DMS 273 treated with DMSO at 0.1 percent for 48 hours (cell line): ENCODE measurements at regions not wholly inside any gene's neighbourhood (a gene's known extent, or its start where the extent isn't known, plus 50 kb on each side); places are given as distances from the start of the nearest gene placed in this dataset.

Experiments used
- DNase-seq: peaks from one replicate; lab custom pipeline; 2025; lab: John Stamatoyannopoulos, UW

DNA sequence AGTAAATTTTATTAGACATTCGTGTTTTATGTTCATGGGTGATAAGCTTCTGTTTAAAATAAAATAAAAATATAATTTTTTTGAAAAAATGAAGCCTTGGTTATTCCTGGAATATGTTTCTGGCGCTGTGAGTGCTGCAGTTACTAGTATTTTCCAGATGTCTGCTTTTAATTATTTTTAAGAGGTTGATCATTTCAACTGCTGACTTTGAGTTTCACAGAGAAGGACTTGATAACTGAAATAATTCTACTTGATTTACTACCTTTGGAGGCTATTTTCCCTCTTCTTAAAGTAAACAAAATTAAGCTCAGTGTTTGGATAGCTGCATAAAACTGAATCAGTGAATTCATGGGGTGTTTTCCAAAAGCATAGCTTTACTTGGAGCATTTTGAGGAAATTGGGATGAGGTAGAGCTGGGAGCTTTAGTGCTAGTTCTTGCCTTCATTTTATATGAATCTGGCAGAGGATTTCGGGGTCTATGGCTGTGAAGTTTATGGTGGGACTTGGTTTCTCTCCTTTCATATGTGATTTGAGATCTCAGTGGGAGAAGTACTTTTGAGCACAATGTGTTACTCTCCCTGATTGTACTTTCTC is 666.5 kb downstream of the DCDC2C start:
- no peak for DNase-seq

GRCh38 chr2:4370422-4371090 is 667.2 kb downstream of the DCDC2C start:
- DNase-seq = no peak

GRCh38 chr2:4381049-4381448 is 677.7 kb downstream of the DCDC2C start:
- DNase-seq = no peak

- no peak for DNase-seq
Measured at GRCh38 chr2:4381773-4382172, 678.4 kb downstream of the DCDC2C start.

GRCh38 chr2:4391013-4391412 is 687.6 kb downstream of the DCDC2C start:
- no peak for DNase-seq

- DNase-seq = no peak
Measured at GRCh38 chr2:4404363-4404762, 701.0 kb downstream of the DCDC2C start.

GRCh38 chr2:4408321-4408720 is 704.9 kb downstream of the DCDC2C start:
- DNase-seq = no peak

DNA sequence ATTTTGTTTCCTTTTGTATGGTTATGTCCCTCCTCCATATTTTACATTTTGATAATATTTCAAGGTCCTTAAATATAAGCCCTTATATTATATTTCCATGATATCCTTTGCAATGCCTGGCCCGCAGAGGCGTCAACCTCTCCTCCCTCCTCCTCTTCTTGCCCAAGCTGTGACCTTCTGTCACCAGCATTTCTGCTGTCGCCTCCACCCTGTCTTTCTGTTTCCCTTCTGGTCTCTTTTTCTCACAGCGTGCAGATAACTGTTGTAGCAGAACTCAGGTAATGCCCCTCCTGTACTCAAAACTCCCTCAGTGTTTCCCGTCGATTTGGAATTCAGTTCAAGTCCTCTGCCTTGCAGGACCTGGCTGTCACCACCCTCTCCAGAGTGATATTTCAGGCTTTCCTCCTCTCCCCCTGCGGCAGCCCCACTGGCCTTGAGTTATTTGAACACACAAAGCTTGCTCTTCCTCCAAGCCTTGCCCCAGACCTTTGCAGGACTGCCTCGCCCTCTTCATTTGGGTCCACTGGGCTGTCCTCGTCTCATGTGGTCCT is 709.3 kb downstream of the DCDC2C start:
- DNase-seq = no peak

DNA sequence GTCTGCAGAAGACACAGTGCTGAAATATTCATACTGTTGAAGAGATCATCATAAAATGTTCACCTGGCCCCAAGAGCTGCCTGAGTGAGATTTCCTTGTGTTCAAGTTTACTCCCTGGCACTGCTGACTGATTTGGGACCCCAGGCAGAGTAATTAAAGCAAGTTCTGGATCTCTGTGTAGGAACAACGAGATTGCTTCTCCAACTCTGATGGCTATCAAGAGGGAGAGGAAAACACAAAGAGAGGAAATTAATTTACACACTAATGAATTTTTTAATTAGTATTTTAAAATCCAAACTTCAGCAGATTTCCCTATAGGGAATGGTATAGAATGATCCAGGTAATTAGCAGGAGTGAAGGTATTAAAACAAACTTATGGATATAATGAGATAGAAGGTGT is 711.8 kb downstream of the DCDC2C start:
- DNase-seq = no peak

- DNase-seq = no peak
Measured at GRCh38 chr2:4415810-4416413, 712.5 kb downstream of the DCDC2C start.

DNA sequence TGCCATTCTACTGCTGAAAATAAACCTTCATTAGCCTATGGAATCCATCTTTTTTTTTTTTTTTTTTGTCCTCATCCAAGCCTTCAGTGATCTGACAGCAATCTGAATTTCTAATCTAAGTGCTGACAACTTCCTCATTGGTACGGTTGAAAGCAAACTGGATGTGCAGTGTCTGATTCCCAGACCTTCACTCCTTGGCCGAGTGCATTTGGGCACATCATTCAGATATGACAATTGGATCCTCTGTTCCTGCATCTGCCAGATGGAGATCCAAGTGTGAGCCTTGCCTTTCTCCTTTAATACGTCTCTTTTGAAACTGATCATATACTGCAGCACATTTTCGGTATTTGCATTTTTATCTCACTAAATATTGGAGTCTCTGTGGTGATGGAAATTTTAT is 713.1 kb downstream of the DCDC2C start:
- no peak for DNase-seq

- no peak for DNase-seq
Measured at GRCh38 chr2:4417771-4418170, 714.4 kb downstream of the DCDC2C start.

- DNase-seq = no peak
Measured at GRCh38 chr2:4420032-4420431, 716.7 kb downstream of the DCDC2C start.

DNA sequence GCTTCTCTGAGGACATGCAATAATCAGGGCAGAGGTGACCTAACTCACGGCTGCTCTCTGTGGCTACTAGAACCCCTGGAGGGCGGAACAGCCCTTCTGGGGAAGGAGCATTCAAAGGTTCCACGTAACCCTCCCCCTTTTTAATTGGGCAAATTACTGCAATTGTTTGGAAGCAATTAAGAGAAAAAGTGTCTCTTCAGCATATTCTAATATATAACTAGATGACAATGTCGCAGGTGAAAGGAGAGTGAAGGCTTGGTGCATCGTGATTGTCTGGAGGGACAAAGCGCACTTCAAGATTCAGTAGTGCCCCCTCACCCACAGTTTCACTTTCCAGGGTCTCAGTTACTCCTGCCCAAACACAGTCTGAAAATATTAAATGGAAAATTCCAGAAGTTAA is 720.8 kb downstream of the DCDC2C start:
- no peak for DNase-seq

DNA sequence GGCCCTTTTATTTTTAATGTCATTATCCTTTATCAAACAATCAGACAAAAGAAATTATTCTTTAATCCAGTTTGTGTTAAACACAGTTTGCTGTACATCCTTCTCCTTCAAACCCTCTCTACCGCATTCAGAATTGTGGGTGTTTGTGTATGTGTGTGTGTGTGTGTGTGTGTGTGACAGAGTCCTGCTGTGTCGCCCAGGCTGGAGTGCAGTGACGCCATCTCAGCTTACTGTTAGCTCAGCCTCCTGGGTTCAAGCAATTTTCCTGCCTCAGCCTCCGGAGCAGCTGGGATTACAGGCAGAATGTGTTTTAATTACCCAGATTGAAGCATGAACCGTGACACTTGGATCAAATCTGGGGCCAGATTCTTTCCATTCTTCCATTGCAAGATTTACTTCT is 723.7 kb downstream of the DCDC2C start:
- DNase-seq = no peak

DNA sequence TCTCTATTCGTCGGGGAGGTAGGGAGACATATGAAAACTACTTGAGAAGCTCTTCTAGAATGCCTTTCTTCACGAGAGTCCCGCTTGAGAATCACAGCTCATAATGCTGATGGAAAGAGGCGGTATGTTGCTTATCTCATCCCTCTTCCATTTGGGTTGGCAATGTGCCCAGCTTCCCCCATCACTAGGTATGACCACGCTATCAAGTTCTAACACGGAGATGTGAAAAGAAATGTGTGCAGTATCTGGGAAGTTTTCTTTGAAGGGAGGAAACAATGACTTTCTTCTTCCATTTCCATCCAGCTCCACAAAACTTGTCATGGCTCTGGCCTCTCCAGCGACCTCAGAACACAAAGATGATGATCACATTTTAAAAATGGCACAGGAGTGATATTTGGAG is 742.4 kb downstream of the DCDC2C start:
- DNase-seq = no peak

DNA sequence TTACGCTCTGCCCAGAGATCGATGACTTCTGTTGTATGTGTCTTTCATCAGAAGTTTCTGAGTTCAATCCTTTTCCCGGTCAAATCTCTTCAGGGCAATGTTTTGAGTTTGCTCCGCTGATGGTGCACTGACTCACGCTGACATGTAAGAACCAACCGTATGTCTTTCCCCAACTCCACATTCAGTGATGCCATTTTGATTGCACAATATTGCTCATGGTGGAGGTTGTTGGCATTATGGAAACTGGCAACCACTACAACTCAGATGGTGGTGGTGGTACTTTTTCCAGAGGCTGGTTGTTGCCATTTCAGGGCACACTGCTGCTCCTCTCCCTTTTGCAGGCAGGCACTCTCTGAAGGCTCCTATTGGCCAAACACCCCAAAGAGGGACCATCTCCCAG is 751.5 kb downstream of the DCDC2C start:
- DNase-seq = no peak

GRCh38 chr2:4455486-4456155 is 752.2 kb downstream of the DCDC2C start:
- DNase-seq = no peak

DNA sequence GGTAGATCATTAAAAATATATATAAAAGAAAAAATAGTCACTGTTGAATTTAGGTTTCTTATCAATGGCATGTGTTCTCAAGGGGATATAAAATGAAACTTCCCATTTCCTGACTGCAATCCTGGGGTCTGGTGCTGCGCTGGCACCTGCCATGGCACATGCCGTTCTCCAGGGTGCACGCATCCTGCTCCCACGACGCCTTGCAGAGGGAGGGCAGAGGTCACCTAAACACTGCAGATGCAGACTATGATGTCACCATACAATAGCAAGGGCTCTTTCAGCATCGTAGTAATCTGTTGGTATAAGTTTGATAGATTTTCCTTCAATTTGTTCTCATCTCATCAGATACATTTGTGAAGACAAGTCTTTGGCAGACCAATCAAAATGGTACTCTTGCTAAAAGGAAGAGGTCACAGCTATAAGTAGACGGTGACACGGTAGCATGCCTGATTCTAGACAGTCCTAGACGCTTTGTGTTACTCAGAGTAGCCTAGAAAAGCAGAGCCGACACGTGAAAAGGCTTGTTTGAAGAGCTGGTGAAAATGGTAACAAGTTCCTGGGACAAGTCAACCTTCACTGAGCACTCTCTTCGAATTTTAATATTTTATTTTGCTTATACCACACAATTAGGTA is 761.4 kb downstream of the DCDC2C start:
- DNase-seq = no peak

DNA sequence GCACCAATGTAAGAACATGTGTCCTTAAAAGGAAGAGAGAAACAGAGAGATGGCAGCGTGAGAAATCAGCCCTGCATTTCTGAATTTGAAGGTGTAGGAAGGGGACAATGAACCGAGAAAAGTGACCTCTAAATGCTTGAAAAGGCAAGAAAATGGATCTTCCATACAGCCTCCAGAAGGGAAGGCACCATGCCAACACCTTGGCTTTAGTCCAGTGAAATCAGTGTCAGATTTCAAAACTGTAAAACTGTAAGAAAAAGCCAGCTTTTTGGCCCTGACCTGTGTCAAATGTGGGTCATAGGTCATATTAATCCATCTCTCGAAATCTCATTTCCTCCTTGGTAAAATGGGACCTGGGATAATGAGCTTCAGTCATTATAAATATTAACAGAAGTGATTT is 762.3 kb downstream of the DCDC2C start:
- no peak for DNase-seq

DNA sequence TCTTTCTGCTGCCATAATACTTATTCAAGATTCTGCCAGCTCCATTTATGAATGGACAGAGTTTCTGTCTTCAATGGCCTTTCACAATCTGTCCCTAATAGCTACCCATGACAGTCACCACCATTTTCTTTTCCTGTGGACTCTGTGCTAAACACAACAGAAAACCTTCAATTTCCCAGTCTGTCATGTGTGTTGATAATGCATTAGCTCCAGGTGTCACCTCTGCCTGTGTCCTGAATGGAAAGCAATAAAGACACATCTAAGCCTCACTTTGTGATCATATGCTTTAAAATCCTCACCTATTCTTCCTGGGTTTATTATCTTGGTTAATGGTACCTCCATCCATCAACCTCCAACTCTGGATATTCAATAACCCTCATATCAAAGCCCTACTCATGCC is 772.2 kb downstream of the DCDC2C start:
- DNase-seq = no peak

DNA sequence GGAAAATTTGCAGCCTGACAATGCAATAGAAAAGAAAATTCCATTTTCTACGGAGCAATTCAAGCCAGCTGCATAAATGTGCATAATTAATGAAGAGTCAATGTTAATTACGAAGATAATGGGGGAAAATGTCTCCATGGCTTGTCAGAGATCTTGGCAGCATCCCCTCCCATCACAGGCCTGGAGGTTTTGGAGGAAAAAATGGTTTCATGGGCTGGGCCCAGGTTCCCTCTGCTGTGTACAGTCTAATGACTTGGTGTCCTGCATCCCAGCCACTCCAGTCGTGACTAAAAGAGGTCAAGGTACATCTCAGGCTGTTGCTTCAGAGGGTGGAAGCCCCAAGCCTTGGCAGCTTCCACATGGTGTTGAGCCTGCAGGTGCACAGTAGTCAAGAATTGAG is 779.7 kb downstream of the DCDC2C start:
- DNase-seq = no peak
